Neural cell (in vitro differentiated cells): ENCODE measurements at regions not wholly inside any gene's neighbourhood (a gene's known extent, or its start where the extent isn't known, plus 50 kb on each side); places are given as distances from the start of the nearest gene placed in this dataset.

ENCODE experiments used
- H2AFZ ChIP-seq: fragments of 200-600, 300-800 bp; sonication (generic), shearing (Covaris generic); 2 replicates; pipeline ENCODE4 v1.6.0; 2014; ENCODE audit warnings: low read depth, mild to moderate bottlenecking, antibody characterized with exemption, low read length, moderate library complexity
- H3F3A ChIP-seq: fragments of 200-600 bp; shearing (Covaris generic); 2 replicates; pipeline ENCODE4 v1.6.1; 2016; ENCODE audit warnings: mild to moderate bottlenecking, moderate library complexity, mixed read lengths, antibody characterized with exemption, low read length; ENCODE audit not compliant: insufficient read depth, poor library complexity, severe bottlenecking
- H3K27ac ChIP-seq: fragments of 200-600, 300-800 bp; sonication (generic), shearing (Covaris generic); 2 replicates; pipeline ENCODE4 v1.5.1; 2014; ENCODE audit warnings: mild to moderate bottlenecking, low read length, moderate library complexity
- H3K27me3 ChIP-seq: fragments of 300-800, 200-600 bp; sonication (generic), shearing (Covaris generic); 2 replicates; pipeline ENCODE4 v1.6.0; 2014; ENCODE audit warnings: mild to moderate bottlenecking, low read depth, low read length, moderate library complexity; ENCODE audit not compliant: insufficient read depth
- H3K36me3 ChIP-seq: fragments of 300-800, 200-600 bp; sonication (generic), shearing (Covaris generic); 2 replicates; pipeline ENCODE4 v1.5.1; 2014; ENCODE audit warnings: mild to moderate bottlenecking, antibody characterized with exemption, low read length, moderate library complexity; ENCODE audit not compliant: insufficient read depth
- H3K4me2 ChIP-seq: fragments of 300-800, 200-600 bp; sonication (generic), shearing (Covaris generic); 2 replicates; pipeline ENCODE4 v1.6.0; 2014; ENCODE audit warnings: mild to moderate bottlenecking, low read length
- H3K4me3 ChIP-seq: fragments of 300-800, 200-600 bp; sonication (generic), shearing (Covaris generic); 2 replicates; pipeline ENCODE4 v1.5.1; 2014; ENCODE audit warnings: mild to moderate bottlenecking, low read length, moderate library complexity
- H3K79me2 ChIP-seq: fragments of 200-600 bp; shearing (Covaris generic); replicated peaks from 2 replicates; pipeline ENCODE4 v1.6.0; 2014; ENCODE audit warnings: mild to moderate bottlenecking, low read length, moderate library complexity; ENCODE audit not compliant: insufficient read depth
- H3K9ac ChIP-seq: fragments of 300-800, 200-600 bp; sonication (generic), shearing (Covaris generic); 2 replicates; pipeline ENCODE4 v1.6.1; 2016; ENCODE audit warnings: mild to moderate bottlenecking, low read length, mixed read lengths
- H3K9me2 ChIP-seq: fragments of 200-600 bp; shearing (Covaris generic); 2 replicates; pipeline ENCODE4 v1.6.1; 2016; ENCODE audit warnings: mild to moderate bottlenecking, low read length, mixed read lengths; ENCODE audit not compliant: insufficient read depth
- H3K9me3 ChIP-seq: fragments of 200-600, 300-800 bp; sonication (generic), shearing (Covaris generic); 2 replicates; pipeline ENCODE4 v1.6.1; 2016; ENCODE audit warnings: mild to moderate bottlenecking, mixed run types, low read length, moderate library complexity, mixed read lengths
- H4K20me1 ChIP-seq: fragments of 200-600 bp; shearing (Covaris generic); 2 replicates; pipeline ENCODE4 v1.6.1; 2016; ENCODE audit warnings: mild to moderate bottlenecking, mixed run types; ENCODE audit not compliant: insufficient read depth
- EP300 ChIP-seq: fragments of 450-650 bp; conservative IDR thresholded peaks from 2 replicates; pipeline ENCODE4 v1.6.1; 2014; ENCODE audit warnings: antibody characterized with exemption, mild to moderate bottlenecking, moderate library complexity; ENCODE audit not compliant: poor library complexity, severe bottlenecking
- EZH2 ChIP-seq: fragments of 200-600, 300-800 bp; shearing (Covaris generic), sonication (generic); IDR thresholded peaks from 2 replicates; pipeline ENCODE4 v1.6.1; 2014; ENCODE audit warnings: antibody characterized with exemption, low read length, borderline replicate concordance, mild to moderate bottlenecking; ENCODE audit not compliant: insufficient read depth, poor library complexity, severe bottlenecking
- MXI1 ChIP-seq: fragments of 450-650 bp; conservative IDR thresholded peaks from 2 replicates; pipeline ENCODE4 v1.6.1; 2014; ENCODE audit warnings: antibody characterized with exemption, mild to moderate bottlenecking; ENCODE audit not compliant: poor library complexity, severe bottlenecking
- POLR2AphosphoS5 ChIP-seq: IDR thresholded peaks from 2 replicates; pipeline ENCODE4 v1.6.1; 2012
- RAD21 ChIP-seq: fragments of 450-650 bp; conservative IDR thresholded peaks from 2 replicates; pipeline ENCODE4 v1.6.1; 2014; ENCODE audit warnings: antibody characterized with exemption, mild to moderate bottlenecking, moderate library complexity
- SMC3 ChIP-seq: fragments of 450-650 bp; conservative IDR thresholded peaks from 2 replicates; pipeline ENCODE4 v1.6.1; 2014; ENCODE audit warnings: antibody characterized with exemption, mild to moderate bottlenecking, moderate library complexity; ENCODE audit not compliant: poor library complexity
- TAF1 ChIP-seq: IDR thresholded peaks from 2 replicates; pipeline ENCODE4 v1.6.1; 2012; ENCODE audit warnings: low read depth
- TF ChIP-seq, protein P1 (sequence below): IDR thresholded peaks from 2 replicates; pipeline ENCODE4 v1.6.1; 2012; ENCODE audit warnings: borderline replicate concordance
- TF ChIP-seq, protein P2 (sequence below): fragments of 450-650 bp; IDR thresholded peaks from 2 replicates; pipeline ENCODE4 v1.5.1; 2014; ENCODE audit warnings: antibody characterized with exemption, mild to moderate bottlenecking, moderate library complexity; ENCODE audit not compliant: poor library complexity, severe bottlenecking

DNA sequence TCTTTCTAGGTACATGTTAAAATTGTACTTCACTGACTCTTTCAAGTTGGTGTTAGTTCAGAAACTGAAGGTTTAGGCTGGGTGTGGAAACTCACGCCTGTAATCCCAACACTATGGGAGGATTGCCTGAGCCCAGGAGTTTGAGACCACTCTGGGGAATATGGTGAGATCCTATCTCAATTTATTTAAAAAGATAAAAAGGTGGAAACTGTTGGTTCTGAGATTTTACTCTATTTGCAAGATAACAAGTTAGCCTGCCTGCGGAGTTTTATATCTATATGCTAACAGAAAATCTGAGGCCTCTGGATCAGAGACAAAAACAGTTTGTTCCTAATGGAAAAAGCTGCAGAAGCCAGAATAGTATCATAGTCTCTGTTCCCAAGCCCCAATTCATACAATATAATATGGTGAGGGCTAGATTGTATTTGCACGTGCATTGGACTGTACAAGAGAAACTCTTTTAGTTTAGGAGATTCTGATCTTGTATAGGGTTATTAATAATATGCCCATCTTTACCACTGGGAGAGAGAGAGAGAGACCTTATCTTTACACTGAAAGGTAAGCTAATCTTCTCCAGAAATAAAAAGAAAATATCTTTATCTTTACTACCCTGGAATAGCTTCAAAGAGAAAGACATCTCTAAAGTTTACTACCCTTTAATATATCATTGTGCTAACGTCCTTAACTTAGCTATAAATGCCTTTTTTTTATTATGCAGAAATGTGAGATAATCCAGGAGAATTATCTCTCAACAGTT is 1267.6 kb downstream of the OTOL1 start:
- Histone ChIP-seq H3K4me2 (no peak overlapping the region), H3K9me2 (no peaks in the 10 kb centered on the region), H3K27me3 (no peaks in the 10 kb centered on the region), H3F3A (no peaks in the 10 kb centered on the region), H3K4me3 (no peak overlapping the region), H3K36me3 (no peaks in the 10 kb centered on the region), H3K27ac (no peak overlapping the region), H3K9ac (no peak overlapping the region), H3K9me3 (no peaks in the 10 kb centered on the region), H2AFZ (no peak overlapping the region), H4K20me1 (no peaks in the 10 kb centered on the region), H3K79me2 (no peaks in the 10 kb centered on the region)
- TF ChIP-seq EZH2: no peak
- TF ChIP-seq, protein P1, sequence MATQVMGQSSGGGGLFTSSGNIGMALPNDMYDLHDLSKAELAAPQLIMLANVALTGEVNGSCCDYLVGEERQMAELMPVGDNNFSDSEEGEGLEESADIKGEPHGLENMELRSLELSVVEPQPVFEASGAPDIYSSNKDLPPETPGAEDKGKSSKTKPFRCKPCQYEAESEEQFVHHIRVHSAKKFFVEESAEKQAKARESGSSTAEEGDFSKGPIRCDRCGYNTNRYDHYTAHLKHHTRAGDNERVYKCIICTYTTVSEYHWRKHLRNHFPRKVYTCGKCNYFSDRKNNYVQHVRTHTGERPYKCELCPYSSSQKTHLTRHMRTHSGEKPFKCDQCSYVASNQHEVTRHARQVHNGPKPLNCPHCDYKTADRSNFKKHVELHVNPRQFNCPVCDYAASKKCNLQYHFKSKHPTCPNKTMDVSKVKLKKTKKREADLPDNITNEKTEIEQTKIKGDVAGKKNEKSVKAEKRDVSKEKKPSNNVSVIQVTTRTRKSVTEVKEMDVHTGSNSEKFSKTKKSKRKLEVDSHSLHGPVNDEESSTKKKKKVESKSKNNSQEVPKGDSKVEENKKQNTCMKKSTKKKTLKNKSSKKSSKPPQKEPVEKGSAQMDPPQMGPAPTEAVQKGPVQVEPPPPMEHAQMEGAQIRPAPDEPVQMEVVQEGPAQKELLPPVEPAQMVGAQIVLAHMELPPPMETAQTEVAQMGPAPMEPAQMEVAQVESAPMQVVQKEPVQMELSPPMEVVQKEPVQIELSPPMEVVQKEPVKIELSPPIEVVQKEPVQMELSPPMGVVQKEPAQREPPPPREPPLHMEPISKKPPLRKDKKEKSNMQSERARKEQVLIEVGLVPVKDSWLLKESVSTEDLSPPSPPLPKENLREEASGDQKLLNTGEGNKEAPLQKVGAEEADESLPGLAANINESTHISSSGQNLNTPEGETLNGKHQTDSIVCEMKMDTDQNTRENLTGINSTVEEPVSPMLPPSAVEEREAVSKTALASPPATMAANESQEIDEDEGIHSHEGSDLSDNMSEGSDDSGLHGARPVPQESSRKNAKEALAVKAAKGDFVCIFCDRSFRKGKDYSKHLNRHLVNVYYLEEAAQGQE: no peak
- no peak for TF ChIP-seq SMC3
- no peak for TF ChIP-seq TAF1
- no peak for TF ChIP-seq MXI1
- no peak for TF ChIP-seq EP300
- TF ChIP-seq, protein P2, sequence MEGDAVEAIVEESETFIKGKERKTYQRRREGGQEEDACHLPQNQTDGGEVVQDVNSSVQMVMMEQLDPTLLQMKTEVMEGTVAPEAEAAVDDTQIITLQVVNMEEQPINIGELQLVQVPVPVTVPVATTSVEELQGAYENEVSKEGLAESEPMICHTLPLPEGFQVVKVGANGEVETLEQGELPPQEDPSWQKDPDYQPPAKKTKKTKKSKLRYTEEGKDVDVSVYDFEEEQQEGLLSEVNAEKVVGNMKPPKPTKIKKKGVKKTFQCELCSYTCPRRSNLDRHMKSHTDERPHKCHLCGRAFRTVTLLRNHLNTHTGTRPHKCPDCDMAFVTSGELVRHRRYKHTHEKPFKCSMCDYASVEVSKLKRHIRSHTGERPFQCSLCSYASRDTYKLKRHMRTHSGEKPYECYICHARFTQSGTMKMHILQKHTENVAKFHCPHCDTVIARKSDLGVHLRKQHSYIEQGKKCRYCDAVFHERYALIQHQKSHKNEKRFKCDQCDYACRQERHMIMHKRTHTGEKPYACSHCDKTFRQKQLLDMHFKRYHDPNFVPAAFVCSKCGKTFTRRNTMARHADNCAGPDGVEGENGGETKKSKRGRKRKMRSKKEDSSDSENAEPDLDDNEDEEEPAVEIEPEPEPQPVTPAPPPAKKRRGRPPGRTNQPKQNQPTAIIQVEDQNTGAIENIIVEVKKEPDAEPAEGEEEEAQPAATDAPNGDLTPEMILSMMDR: no peak
- TF ChIP-seq POLR2AphosphoS5: no peak
- no peak for TF ChIP-seq RAD21

DNA sequence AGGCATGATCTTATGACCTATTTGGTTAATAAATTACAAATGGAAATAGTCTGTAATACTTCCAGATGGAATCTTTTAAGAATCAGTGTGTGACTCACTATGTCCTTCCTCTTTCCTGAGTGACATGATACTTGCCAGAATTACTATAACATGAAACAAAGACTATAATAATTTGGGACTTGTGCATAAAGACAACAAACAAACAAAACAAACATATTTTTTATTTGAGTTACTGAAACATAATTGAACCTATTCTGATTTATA is 1268.1 kb downstream of the OTOL1 start:
- Histone ChIP-seq H3K9me3 (no peaks in the 10 kb centered on the region), H3K4me2 (no peak overlapping the region), H3K4me3 (no peak overlapping the region), H4K20me1 (no peaks in the 10 kb centered on the region), H3K79me2 (no peaks in the 10 kb centered on the region), H3K9me2 (no peaks in the 10 kb centered on the region), H3K36me3 (no peaks in the 10 kb centered on the region), H2AFZ (no peak overlapping the region), H3K9ac (no peak overlapping the region), H3F3A (no peaks in the 10 kb centered on the region), H3K27me3 (no peaks in the 10 kb centered on the region), H3K27ac (no peak overlapping the region)
- no peak for TF ChIP-seq TAF1
- TF ChIP-seq MXI1: no peak
- no peak for TF ChIP-seq POLR2AphosphoS5
- TF ChIP-seq SMC3: no peak
- TF ChIP-seq EP300: no peak
- TF ChIP-seq, protein P1: no peak
- TF ChIP-seq, protein P2: no peak
- TF ChIP-seq RAD21: no peak
- no peak for TF ChIP-seq EZH2
